ENCODE measurements at regions not wholly inside any gene's neighbourhood (a gene's known extent, or its start where the extent isn't known, plus 50 kb on each side); places are given as distances from the start of the nearest gene placed in this dataset.

DNA sequence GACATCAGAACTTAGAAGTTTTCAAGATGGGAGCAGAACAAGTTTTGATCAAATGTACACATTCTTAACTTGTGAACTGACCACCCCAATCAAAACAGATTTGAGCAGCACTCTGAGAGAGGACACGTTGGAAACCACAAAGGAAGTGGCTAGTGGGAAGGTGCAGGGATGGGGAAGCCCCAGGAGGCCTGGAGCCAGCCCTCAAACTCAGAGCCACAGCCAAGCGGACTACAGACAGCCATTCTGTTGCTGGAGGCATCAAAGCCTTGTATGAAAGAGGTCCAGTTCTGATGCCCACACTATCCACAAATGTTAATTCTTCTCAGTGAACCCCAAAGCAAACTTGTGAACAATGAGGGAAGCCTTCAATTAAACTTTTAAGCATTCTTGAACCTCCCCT, 143.6 kb upstream of the RAB4A start:
- DNase-seq (ENCODE audit: low read depth, low spot score) = no peak
- in situ Hi-C loops (cut with HindIII; ENCODE audit: low pct_unique_long_range_greater_than_20kb, low sequenced_read_pairs) = no loop called here
- intact Hi-C loops (cut with micrococcal nuclease; ENCODE audit: unreplicated experiment) = no loop called here
- no peaks in the 10 kb centered on the region for H3K9me3 ChIP-seq (ENCODE audit: control insufficient read depth, insufficient read depth, low read depth, low read length)
- no peak for ATAC-seq
- TF ChIP-seq TCF7L2 (IDR thresholded peaks at IDR 0.05; ENCODE audit: low read depth, low read length) (no peak), SIN3A (IDR thresholded peaks at IDR 0.05; ENCODE audit: borderline replicate concordance, insufficient read depth, low read depth, low read length) (no peak), POLR2AphosphoS5 (IDR thresholded peaks at IDR 0.05; ENCODE audit: low read depth, low read length) (no peak)
- TF ChIP-seq, protein P1, sequence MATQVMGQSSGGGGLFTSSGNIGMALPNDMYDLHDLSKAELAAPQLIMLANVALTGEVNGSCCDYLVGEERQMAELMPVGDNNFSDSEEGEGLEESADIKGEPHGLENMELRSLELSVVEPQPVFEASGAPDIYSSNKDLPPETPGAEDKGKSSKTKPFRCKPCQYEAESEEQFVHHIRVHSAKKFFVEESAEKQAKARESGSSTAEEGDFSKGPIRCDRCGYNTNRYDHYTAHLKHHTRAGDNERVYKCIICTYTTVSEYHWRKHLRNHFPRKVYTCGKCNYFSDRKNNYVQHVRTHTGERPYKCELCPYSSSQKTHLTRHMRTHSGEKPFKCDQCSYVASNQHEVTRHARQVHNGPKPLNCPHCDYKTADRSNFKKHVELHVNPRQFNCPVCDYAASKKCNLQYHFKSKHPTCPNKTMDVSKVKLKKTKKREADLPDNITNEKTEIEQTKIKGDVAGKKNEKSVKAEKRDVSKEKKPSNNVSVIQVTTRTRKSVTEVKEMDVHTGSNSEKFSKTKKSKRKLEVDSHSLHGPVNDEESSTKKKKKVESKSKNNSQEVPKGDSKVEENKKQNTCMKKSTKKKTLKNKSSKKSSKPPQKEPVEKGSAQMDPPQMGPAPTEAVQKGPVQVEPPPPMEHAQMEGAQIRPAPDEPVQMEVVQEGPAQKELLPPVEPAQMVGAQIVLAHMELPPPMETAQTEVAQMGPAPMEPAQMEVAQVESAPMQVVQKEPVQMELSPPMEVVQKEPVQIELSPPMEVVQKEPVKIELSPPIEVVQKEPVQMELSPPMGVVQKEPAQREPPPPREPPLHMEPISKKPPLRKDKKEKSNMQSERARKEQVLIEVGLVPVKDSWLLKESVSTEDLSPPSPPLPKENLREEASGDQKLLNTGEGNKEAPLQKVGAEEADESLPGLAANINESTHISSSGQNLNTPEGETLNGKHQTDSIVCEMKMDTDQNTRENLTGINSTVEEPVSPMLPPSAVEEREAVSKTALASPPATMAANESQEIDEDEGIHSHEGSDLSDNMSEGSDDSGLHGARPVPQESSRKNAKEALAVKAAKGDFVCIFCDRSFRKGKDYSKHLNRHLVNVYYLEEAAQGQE (IDR thresholded peaks at IDR 0.05; ENCODE audit: insufficient read depth in 1 of 2, low read depth in 2 of 2, low read length in 1 of 2) = no peak
- TF ChIP-seq, protein P2, sequence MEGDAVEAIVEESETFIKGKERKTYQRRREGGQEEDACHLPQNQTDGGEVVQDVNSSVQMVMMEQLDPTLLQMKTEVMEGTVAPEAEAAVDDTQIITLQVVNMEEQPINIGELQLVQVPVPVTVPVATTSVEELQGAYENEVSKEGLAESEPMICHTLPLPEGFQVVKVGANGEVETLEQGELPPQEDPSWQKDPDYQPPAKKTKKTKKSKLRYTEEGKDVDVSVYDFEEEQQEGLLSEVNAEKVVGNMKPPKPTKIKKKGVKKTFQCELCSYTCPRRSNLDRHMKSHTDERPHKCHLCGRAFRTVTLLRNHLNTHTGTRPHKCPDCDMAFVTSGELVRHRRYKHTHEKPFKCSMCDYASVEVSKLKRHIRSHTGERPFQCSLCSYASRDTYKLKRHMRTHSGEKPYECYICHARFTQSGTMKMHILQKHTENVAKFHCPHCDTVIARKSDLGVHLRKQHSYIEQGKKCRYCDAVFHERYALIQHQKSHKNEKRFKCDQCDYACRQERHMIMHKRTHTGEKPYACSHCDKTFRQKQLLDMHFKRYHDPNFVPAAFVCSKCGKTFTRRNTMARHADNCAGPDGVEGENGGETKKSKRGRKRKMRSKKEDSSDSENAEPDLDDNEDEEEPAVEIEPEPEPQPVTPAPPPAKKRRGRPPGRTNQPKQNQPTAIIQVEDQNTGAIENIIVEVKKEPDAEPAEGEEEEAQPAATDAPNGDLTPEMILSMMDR (IDR thresholded peaks at IDR 0.05) = no peak
- no peaks in the 10 kb centered on the region for H3K4me1 ChIP-seq (ENCODE audit: control insufficient read depth, insufficient read depth, low read length)
- peaks cover 2% of the 10 kb centered on the region; the same call in 1 of the 2 replicates for H3K27me3 ChIP-seq (ENCODE audit: control insufficient read depth, insufficient read depth, low read length)
- ChIA-PET POLR2A (no interaction called here), CTCF (no interaction called here)
- no peaks in the 10 kb centered on the region for H3K36me3 ChIP-seq (ENCODE audit: control insufficient read depth, insufficient read depth, low read length)
- no peak overlapping the region for H3K4me3 ChIP-seq (ENCODE audit: low read depth in 2 of 2, low read length in 2 of 2)
- BruUV-seq (replicated peaks) = no TSS peak
- H3K27ac ChIP-seq (ENCODE audit: low read length) = no peak overlapping the region

DNA sequence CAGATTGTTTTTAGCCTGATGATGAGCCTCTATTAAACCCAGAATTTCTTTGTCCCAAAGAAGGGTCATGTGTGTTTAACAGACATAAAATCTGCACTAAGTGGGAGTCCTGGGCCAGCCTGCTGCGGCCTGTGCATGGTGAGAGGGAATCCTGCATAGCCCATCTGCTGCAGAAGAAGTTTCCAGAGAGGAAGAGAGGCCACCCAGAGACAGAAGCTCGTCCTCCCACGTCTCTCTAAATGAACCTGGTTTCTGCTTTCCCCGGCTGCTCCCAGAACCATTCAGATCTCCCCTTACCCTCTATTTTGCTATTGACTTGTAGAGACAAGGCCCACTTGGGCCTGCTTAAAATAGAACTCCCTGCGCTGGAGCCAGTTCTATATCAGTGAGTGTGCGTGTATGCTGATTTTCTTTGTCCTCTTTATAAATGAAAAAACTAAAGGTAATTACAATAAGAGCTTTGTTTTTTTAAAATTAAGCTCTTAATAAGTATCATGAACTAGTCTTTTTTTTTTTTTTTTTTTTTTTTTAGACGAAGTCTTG, 142.8 kb upstream of the RAB4A start:
- ChIA-PET CTCF (interaction anchor here (0.7 kb wide), 1 partner anchor 109 kb away, joined by 6 read pairs; no protein-coding TSS in a partner anchor), POLR2A (no interaction called here)
- peaks cover 2% of the 10 kb centered on the region; the same call in 1 of the 2 replicates for H3K27me3 ChIP-seq (ENCODE audit: control insufficient read depth, insufficient read depth, low read length)
- in situ Hi-C loops (cut with HindIII; ENCODE audit: low pct_unique_long_range_greater_than_20kb, low sequenced_read_pairs) = no loop called here
- ATAC-seq = 0 out of 2 replicates have a peak, but pooled peaks have one; percentile 21
- DNase-seq (ENCODE audit: low read depth, low spot score) = no peak
- H3K9me3 ChIP-seq (ENCODE audit: control insufficient read depth, insufficient read depth, low read depth, low read length) = no peaks in the 10 kb centered on the region
- no peaks in the 10 kb centered on the region for H3K4me1 ChIP-seq (ENCODE audit: control insufficient read depth, insufficient read depth, low read length)
- no TSS peak for BruUV-seq (replicated peaks)
- no peaks in the 10 kb centered on the region for H3K36me3 ChIP-seq (ENCODE audit: control insufficient read depth, insufficient read depth, low read length)
- H3K27ac ChIP-seq (ENCODE audit: low read length) = no peak overlapping the region
- TF ChIP-seq TCF7L2 (IDR thresholded peaks at IDR 0.05; ENCODE audit: low read depth, low read length) = no peak
- TF ChIP-seq, protein P1 (IDR thresholded peaks at IDR 0.05; ENCODE audit: insufficient read depth in 1 of 2, low read depth in 2 of 2, low read length in 1 of 2) = no peak
- TF ChIP-seq SIN3A (IDR thresholded peaks at IDR 0.05; ENCODE audit: borderline replicate concordance, insufficient read depth, low read depth, low read length) = no peak
- TF ChIP-seq POLR2AphosphoS5 (IDR thresholded peaks at IDR 0.05; ENCODE audit: low read depth, low read length) = no peak
- TF ChIP-seq, protein P2 (IDR thresholded peaks at IDR 0.05) = no peak
- intact Hi-C loops (cut with micrococcal nuclease; ENCODE audit: unreplicated experiment) = no loop called here
- H3K4me3 ChIP-seq (ENCODE audit: low read depth in 2 of 2, low read length in 2 of 2) = no peak overlapping the region

All from Panc1 (cell line).